WERI-Rb-1 (cell line): ENCODE measurements at regions not wholly inside any gene's neighbourhood (a gene's known extent, or its start where the extent isn't known, plus 50 kb on each side); places are given as distances from the start of the nearest gene placed in this dataset.

Source experiments
- DNase-seq: peaks from one replicate; pipeline ENCODE4 v3.0.0-alpha.2; 2020
- H3K27ac ChIP-seq: fragments of 250-450 bp; sonication (Bioruptor Pico); 2 replicates; pipeline ENCODE4 v1.5.1; 2020; ENCODE audit warnings: mild to moderate bottlenecking, moderate library complexity
- H3K27me3 ChIP-seq: fragments of 250-450 bp; sonication (Bioruptor Pico); 2 replicates; pipeline ENCODE4 v1.5.1; 2021; ENCODE audit warnings: mild to moderate bottlenecking, low read depth, moderate library complexity; ENCODE audit not compliant: insufficient read depth, severe bottlenecking
- H3K36me3 ChIP-seq: fragments of 250-450 bp; sonication (Bioruptor Pico); 2 replicates; pipeline ENCODE4 v1.5.1; 2020; ENCODE audit warnings: mild to moderate bottlenecking, moderate library complexity
- H3K4me3 ChIP-seq: 2 replicates; pipeline ENCODE4 v1.5.1; 2011; ENCODE audit warnings: low read depth, mild to moderate bottlenecking, control low read depth, low read length
- H3K9me3 ChIP-seq: fragments of 250-450 bp; sonication (Bioruptor Pico); 2 replicates; pipeline ENCODE4 v1.5.1; 2021; ENCODE audit warnings: mild to moderate bottlenecking, moderate library complexity; ENCODE audit not compliant: severe bottlenecking
- TF ChIP-seq, protein P1 (sequence below): IDR thresholded peaks from 2 replicates; pipeline ENCODE4 v1.5.1; 2011; ENCODE audit warnings: low read depth, mild to moderate bottlenecking, control low read depth, inconsistent platforms, low read length

- no peak overlapping the region for H3K27ac ChIP-seq
- TF ChIP-seq, protein P1, sequence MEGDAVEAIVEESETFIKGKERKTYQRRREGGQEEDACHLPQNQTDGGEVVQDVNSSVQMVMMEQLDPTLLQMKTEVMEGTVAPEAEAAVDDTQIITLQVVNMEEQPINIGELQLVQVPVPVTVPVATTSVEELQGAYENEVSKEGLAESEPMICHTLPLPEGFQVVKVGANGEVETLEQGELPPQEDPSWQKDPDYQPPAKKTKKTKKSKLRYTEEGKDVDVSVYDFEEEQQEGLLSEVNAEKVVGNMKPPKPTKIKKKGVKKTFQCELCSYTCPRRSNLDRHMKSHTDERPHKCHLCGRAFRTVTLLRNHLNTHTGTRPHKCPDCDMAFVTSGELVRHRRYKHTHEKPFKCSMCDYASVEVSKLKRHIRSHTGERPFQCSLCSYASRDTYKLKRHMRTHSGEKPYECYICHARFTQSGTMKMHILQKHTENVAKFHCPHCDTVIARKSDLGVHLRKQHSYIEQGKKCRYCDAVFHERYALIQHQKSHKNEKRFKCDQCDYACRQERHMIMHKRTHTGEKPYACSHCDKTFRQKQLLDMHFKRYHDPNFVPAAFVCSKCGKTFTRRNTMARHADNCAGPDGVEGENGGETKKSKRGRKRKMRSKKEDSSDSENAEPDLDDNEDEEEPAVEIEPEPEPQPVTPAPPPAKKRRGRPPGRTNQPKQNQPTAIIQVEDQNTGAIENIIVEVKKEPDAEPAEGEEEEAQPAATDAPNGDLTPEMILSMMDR = no peak
- peak; percentile 57 for DNase-seq
These were observed 590.8 kb upstream of the ID2 start for GRCh38 chr2:8090748-8091700.

DNA sequence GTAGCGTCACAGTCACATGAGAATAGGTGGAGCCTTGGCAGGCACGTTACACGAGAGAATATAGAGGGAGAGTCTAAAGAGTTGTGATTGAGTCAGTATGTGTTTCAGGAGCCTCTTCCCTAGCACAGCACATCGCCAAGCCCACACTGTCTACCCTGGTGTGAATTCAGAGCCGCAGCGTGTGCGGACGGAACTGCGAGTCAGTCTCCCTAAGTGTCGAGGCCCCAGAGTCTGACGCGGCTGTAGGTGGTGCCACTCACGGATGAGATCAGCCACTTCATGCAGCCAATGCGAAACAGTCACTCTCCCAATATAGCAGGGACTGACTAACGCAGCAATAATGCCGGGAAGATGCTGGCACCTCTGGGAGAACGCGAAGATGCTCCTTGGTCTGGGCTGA is 587.3 kb upstream of the ID2 start:
- no peak for DNase-seq
- Histone ChIP-seq H3K27ac (no peak overlapping the region), H3K4me3 (no peak overlapping the region), H3K9me3 (no peaks in the 10 kb centered on the region), H3K36me3 (no peaks in the 10 kb centered on the region), H3K27me3 (no peaks in the 10 kb centered on the region)
- TF ChIP-seq, protein P1 = no peak

More at GRCh38 chr2:8090748-8091700, 590.8 kb upstream of the ID2 start:
- Histone ChIP-seq H3K9me3 (no peaks in the 10 kb centered on the region), H3K27me3 (no peaks in the 10 kb centered on the region), H3K4me3 (no peak overlapping the region), H3K36me3 (no peaks in the 10 kb centered on the region)

- H3K4me3 ChIP-seq = no peak overlapping the region
- TF ChIP-seq, protein P1 = no peak
- DNase-seq = no peak
- H3K27me3 ChIP-seq = no peaks in the 10 kb centered on the region
- no peaks in the 10 kb centered on the region for H3K9me3 ChIP-seq
- no peaks in the 10 kb centered on the region for H3K36me3 ChIP-seq
- H3K27ac ChIP-seq = no peak overlapping the region
These were observed 585.9 kb upstream of the ID2 start for GRCh38 chr2:8095978-8096377.

GRCh38 chr2:8096484-8096883 is 585.4 kb upstream of the ID2 start:
- H3K36me3 ChIP-seq = no peaks in the 10 kb centered on the region
- H3K27ac ChIP-seq = no peak overlapping the region
- H3K4me3 ChIP-seq = no peak overlapping the region
- DNase-seq = no peak
- TF ChIP-seq, protein P1 = no peak
- no peaks in the 10 kb centered on the region for H3K9me3 ChIP-seq
- H3K27me3 ChIP-seq = no peaks in the 10 kb centered on the region

GRCh38 chr2:8098476-8099266 is 583.2 kb upstream of the ID2 start:
- TF ChIP-seq, protein P1 = no peak
- Histone ChIP-seq H3K27ac (no peak overlapping the region), H3K36me3 (no peaks in the 10 kb centered on the region), H3K27me3 (no peaks in the 10 kb centered on the region), H3K9me3 (no peaks in the 10 kb centered on the region), H3K4me3 (no peak overlapping the region)
- DNase-seq = no peak
